ENCODE measurements at regions not wholly inside any gene's neighbourhood (a gene's known extent, or its start where the extent isn't known, plus 50 kb on each side); places are given as distances from the start of the nearest gene placed in this dataset.

- 37 to 45% methylated on average over 2 of the region's 2 CpGs for WGBS, 2 donors
- Histone ChIP-seq H3K36me3 (no peaks in the 10 kb centered on the region), H3K4me1 (peaks cover 0 to 9% (median 0%) of the 10 kb centered on the region in 3 donors), H3K9me3 (no peaks in the 10 kb centered on the region), H3K4me3 (no peak overlapping the region), H3K27ac (no peak overlapping the region), H3K27me3 (no peaks in the 10 kb centered on the region)
- no peak for ATAC-seq
- FAIRE-seq, result no peak
- no peak for DNase-seq
- no peak for TF ChIP-seq CTCF (IDR thresholded peaks at IDR 0.05)
- intact Hi-C loops (cut with DNase I), result no loop called here
These were observed 353.3 kb upstream of the LRP1B start for GRCh38 chr2:142484111-142484510.

GRCh38 chr2:142483653-142484052 is 352.8 kb upstream of the LRP1B start:
- TF ChIP-seq CTCF (IDR thresholded peaks at IDR 0.05), result no peak
- 49 to 56% methylated on average over 1 of the region's 1 CpG for WGBS, 2 donors
- Histone ChIP-seq H3K27me3 (no peaks in the 10 kb centered on the region), H3K4me1 (peaks cover 0 to 9% (median 0%) of the 10 kb centered on the region in 3 donors), H3K9me3 (no peaks in the 10 kb centered on the region), H3K27ac (no peak overlapping the region), H3K4me3 (no peak overlapping the region), H3K36me3 (no peaks in the 10 kb centered on the region)
- ATAC-seq, result no peak
- no peak for DNase-seq
- FAIRE-seq, result no peak
- intact Hi-C loops (cut with DNase I), result no loop called here

GRCh38 chr2:142478206-142478605 is 347.4 kb upstream of the LRP1B start:
- FAIRE-seq, result no peak
- intact Hi-C loops (cut with DNase I), result no loop called here
- no peak for ATAC-seq
- Histone ChIP-seq H3K27me3 (no peaks in the 10 kb centered on the region), H3K4me1 (no peaks in the 10 kb centered on the region), H3K9me3 (no peaks in the 10 kb centered on the region), H3K36me3 (no peaks in the 10 kb centered on the region), H3K27ac (no peak overlapping the region), H3K4me3 (no peak overlapping the region)
- no peak for TF ChIP-seq CTCF (IDR thresholded peaks at IDR 0.05)
- no peak for DNase-seq
- 66 to 70% methylated on average over 2 of the region's 2 CpGs for WGBS, 2 donors

GRCh38 chr2:142472382-142472781 is 341.6 kb upstream of the LRP1B start:
- no peaks in the 10 kb centered on the region for H3K36me3 ChIP-seq
- H3K9me3 ChIP-seq, result no peaks in the 10 kb centered on the region
- no peak overlapping the region for H3K27ac ChIP-seq
- no peak for TF ChIP-seq CTCF (IDR thresholded peaks at IDR 0.05)
- ATAC-seq (peak; percentile 44 to 83 (median 59)), DNase-seq (peak in 1 of 6 donors; percentile 28), FAIRE-seq (no peak)
- no peaks in the 10 kb centered on the region for H3K27me3 ChIP-seq
- 2 to 5% methylated on average over 1 of the region's 1 CpG for WGBS, 2 donors
- no peak overlapping the region for H3K4me3 ChIP-seq
- intact Hi-C loops (cut with DNase I), result no loop called here
- H3K4me1 ChIP-seq, result peaks cover 0 to 14% (median 0%) of the 10 kb centered on the region in 3 donors

- H3K4me3 ChIP-seq, result no peak overlapping the region
- intact Hi-C loops (cut with DNase I), result no loop called here
- DNase-seq (no peak), ATAC-seq (no peak), FAIRE-seq (no peak)
- no peak for TF ChIP-seq CTCF (IDR thresholded peaks at IDR 0.05)
- H3K36me3 ChIP-seq, result no peaks in the 10 kb centered on the region
- no peaks in the 10 kb centered on the region for H3K27me3 ChIP-seq
- WGBS, 2 donors, result 62 to 77% methylated on average over 1 of the region's 1 CpG
- H3K27ac ChIP-seq, result no peak overlapping the region
- no peaks in the 10 kb centered on the region for H3K9me3 ChIP-seq
- H3K4me1 ChIP-seq, result peaks cover 0 to 7% (median 0%) of the 10 kb centered on the region in 3 donors
These were observed 336.5 kb upstream of the LRP1B start for GRCh38 chr2:142467321-142467720.
